ENCODE measurements at regions not wholly inside any gene's neighbourhood (a gene's known extent, or its start where the extent isn't known, plus 50 kb on each side); places are given as distances from the start of the nearest gene placed in this dataset.

DNA sequence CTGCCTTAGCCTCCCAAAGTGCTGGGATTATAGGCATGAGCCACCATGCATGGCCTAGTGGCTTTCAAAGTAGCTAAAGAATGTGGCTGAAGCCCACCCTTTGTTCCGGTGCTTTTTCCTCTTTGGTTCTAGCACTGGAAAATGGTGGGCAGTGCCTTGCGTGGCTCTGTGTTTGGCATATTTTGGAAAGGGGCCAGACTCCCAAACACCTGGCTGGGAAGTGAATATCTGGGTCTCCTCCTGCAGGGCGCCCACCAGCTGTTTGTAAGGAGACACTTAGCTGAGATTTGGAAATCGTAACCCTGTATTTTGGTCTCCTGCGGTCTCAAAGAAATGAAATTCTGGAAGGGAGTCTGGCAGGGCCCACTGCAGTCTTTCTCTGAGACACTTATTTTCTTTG, 336.4 kb downstream of the IL20RB start:
- Histone ChIP-seq H3K36me3 (no peaks in the 10 kb centered on the region), H3K27me3 (replicated peaks in 1 of 7) (no peaks in the 10 kb centered on the region), H3K9me3 (no peaks in the 10 kb centered on the region), H3K4me1 (no peaks in the 10 kb centered on the region), H3K4me3 (no peak overlapping the region), H3K27ac (no peak overlapping the region)
- intact Hi-C loops (cut with DNase I; ENCODE audit: low total_unique reads) = no loop called here
- DNase-seq = no peak
- 76 to 90% (median 79%) methylated on average over 5 of the region's 5 CpGs for WGBS, 5 donors
- TF ChIP-seq, protein P1, sequence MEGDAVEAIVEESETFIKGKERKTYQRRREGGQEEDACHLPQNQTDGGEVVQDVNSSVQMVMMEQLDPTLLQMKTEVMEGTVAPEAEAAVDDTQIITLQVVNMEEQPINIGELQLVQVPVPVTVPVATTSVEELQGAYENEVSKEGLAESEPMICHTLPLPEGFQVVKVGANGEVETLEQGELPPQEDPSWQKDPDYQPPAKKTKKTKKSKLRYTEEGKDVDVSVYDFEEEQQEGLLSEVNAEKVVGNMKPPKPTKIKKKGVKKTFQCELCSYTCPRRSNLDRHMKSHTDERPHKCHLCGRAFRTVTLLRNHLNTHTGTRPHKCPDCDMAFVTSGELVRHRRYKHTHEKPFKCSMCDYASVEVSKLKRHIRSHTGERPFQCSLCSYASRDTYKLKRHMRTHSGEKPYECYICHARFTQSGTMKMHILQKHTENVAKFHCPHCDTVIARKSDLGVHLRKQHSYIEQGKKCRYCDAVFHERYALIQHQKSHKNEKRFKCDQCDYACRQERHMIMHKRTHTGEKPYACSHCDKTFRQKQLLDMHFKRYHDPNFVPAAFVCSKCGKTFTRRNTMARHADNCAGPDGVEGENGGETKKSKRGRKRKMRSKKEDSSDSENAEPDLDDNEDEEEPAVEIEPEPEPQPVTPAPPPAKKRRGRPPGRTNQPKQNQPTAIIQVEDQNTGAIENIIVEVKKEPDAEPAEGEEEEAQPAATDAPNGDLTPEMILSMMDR (IDR thresholded peaks at IDR 0.05 in 8 of 11, conservative IDR thresholded peaks at IDR 0.05 in 3 of 11) = no peak
- TF ChIP-seq POLR2A (IDR thresholded peaks at IDR 0.05) (no peak), POLR2AphosphoS5 (IDR thresholded peaks at IDR 0.05) (no peak)

DNA sequence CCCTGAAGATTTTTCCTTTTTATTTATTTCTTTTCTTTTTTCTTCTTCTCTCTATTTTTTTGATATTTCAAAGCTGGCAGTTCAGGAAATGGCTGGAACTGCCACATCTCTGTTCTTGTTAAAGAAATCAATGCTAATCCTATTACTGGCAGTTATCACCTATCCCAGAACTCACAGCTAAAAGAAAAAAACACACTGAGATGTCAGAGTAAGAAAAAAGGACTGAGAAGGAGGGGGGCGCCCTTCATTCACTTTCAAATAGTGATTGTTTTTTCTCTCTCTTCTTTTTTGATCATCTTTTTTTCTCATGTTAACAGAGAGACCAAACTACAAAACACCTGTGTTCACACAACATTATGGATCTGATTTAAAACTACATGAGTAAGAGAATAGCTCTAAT, 337.1 kb downstream of the IL20RB start:
- intact Hi-C loops (cut with DNase I; ENCODE audit: low total_unique reads) = no loop called here
- Histone ChIP-seq H3K27me3 (replicated peaks in 1 of 7) (no peaks in the 10 kb centered on the region), H3K4me1 (no peaks in the 10 kb centered on the region), H3K4me3 (no peak overlapping the region), H3K27ac (no peak overlapping the region), H3K9me3 (no peaks in the 10 kb centered on the region), H3K36me3 (no peaks in the 10 kb centered on the region)
- WGBS, 5 donors = 40 to 60% (median 53%) methylated on average over 1 of the region's 1 CpG
- TF ChIP-seq POLR2AphosphoS5 (IDR thresholded peaks at IDR 0.05) = no peak
- TF ChIP-seq POLR2A (IDR thresholded peaks at IDR 0.05) = no peak
- TF ChIP-seq, protein P1 (IDR thresholded peaks at IDR 0.05 in 8 of 11, conservative IDR thresholded peaks at IDR 0.05 in 3 of 11) = no peak
- DNase-seq = no peak

DNA sequence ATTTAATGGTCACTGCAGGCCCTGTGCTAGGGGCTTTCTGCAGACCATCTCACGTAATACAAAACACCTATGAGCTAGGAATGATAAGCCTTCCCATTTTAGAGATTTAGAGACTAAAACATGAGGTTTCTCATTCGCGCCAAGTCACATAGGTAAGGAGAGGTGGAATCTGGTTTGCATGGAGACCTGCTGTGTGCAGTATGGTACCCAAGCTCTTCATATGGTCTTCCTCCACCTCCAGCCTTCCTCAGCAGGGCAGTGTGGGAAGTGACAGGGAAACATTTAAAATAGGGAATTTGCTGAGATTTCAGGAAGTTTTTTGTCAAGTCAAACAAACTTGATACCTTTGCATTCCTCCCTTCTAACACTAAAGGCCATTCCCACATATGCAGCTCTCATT, 337.6 kb downstream of the IL20RB start:
- Histone ChIP-seq H3K4me1 (no peaks in the 10 kb centered on the region), H3K27me3 (replicated peaks in 1 of 7) (no peaks in the 10 kb centered on the region), H3K27ac (no peak overlapping the region), H3K9me3 (no peaks in the 10 kb centered on the region), H3K36me3 (no peaks in the 10 kb centered on the region), H3K4me3 (no peak overlapping the region)
- no peak for DNase-seq
- no peak for TF ChIP-seq POLR2A (IDR thresholded peaks at IDR 0.05)
- TF ChIP-seq, protein P1 (IDR thresholded peaks at IDR 0.05 in 8 of 11, conservative IDR thresholded peaks at IDR 0.05 in 3 of 11) = no peak
- no peak for TF ChIP-seq POLR2AphosphoS5 (IDR thresholded peaks at IDR 0.05)
- intact Hi-C loops (cut with DNase I; ENCODE audit: low total_unique reads) = no loop called here
- 80 to 86% (median 85%) methylated on average over 3 of the region's 3 CpGs for WGBS, 5 donors

DNA sequence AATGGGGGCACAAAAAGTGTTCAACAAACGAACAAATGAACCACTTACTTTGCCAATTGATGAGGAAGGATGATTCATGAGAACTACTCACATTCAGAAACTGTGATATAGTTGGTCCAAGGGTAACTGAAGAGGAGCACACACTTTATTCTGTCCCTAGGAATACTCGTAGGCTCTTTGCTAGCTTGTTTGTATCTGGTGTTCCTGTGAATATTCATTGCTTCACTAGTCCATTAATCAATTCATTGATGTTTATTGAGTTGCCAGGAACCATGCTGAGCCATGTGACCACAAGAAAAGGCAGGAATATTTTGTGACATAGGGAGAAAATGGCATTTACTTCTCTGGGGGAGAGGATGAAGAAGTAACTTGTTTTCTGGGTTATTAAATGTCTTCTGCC, 338.3 kb downstream of the IL20RB start:
- DNase-seq = no peak
- intact Hi-C loops (cut with DNase I; ENCODE audit: low total_unique reads) = no loop called here
- H3K36me3 ChIP-seq = no peaks in the 10 kb centered on the region
- TF ChIP-seq, protein P1 (IDR thresholded peaks at IDR 0.05 in 8 of 11, conservative IDR thresholded peaks at IDR 0.05 in 3 of 11) = no peak
- no peak for TF ChIP-seq POLR2AphosphoS5 (IDR thresholded peaks at IDR 0.05)
- no peak for TF ChIP-seq POLR2A (IDR thresholded peaks at IDR 0.05)
- WGBS, 5 donors = 34 to 50% (median 38%) methylated on average over 2 of the region's 2 CpGs
- no peak overlapping the region for H3K27ac ChIP-seq
- H3K4me3 ChIP-seq = no peak overlapping the region
- no peaks in the 10 kb centered on the region for H3K4me1 ChIP-seq
- H3K9me3 ChIP-seq = no peaks in the 10 kb centered on the region
- H3K27me3 ChIP-seq (replicated peaks in 1 of 7) = no peaks in the 10 kb centered on the region
